ENCODE measurements at regions not wholly inside any gene's neighbourhood (a gene's known extent, or its start where the extent isn't known, plus 50 kb on each side); places are given as distances from the start of the nearest gene placed in this dataset.

DNA sequence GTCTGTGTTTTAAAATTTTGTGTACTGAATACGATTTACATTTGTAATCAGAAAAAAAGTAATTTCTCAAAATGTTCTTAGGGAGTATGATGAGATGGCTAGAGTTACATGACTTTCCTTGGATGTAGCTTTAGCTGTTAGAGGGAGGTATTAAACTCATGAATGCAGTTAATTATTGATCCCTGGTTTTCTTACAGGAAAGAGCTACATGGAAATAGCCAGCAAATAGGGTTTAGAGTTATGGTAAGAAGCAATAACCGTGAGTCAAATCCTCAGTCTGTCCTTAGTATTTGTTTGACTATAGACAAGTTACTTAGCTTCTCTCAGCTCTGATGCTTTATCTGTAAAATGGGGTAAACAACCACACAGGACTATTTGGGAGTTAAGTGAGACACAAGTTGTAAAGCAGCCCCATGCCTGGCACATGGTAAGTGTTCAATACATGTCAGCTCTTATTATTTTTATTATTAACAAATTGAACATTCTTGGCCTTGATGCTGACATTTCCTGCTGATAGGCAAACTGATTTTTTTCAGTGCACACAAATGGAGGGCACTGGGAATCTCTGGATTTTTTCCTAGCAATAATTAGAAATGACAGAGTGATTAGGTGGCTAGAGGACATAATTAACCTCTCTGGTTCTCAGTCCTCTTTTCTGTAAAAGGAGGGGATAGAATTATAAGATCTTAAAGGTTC, 204.5 kb upstream of the PHYHIPL start:
- DNase-seq = no peak

DNA sequence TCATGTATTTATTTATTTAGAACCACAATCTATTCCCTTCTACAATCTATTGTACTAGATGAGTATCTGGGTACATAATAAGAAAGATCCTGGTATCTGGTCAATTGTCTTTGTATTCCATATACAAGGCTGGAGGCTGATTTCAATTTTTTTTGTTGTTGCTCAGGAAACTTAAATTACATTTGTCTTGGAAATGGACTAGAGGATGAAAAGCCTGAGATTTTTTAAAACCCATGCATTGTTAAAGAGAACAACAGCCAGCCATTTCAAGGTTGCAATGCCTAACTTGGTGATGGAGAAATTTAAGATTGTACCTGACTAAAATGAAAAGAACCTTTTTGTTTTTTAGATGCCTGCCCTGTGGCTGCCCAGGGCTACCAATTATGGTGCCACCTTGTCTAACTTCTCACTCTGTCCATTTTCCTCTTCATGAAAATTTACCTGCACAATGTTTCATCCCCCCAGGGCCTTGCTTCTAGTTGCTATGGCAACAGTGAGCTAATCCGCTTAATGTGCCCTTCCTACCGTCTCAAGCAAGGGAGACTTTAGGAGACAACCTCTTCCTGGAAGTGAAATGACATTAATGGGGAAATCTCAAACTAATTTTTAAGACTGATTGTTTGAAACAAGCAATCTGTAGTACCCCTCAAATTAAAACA, 203.7 kb upstream of the PHYHIPL start:
- DNase-seq = no peak

DNA sequence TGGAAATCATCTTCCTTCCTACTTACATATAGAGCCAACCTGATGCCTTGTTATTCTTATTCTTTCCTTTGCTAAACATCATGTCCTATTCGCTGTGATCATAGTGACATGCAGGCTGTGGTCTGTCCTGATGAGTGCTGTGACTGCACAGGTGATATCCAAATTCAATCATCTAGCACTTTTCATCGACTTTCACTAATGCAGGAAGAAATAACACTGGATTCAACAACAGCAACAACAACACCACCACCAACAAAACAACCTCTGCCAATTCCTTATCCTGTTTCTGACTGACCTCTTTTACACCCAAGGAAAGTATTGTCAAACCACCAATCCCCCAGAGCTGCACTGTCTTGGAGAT, 203.2 kb upstream of the PHYHIPL start:
- DNase-seq = no peak

DNA sequence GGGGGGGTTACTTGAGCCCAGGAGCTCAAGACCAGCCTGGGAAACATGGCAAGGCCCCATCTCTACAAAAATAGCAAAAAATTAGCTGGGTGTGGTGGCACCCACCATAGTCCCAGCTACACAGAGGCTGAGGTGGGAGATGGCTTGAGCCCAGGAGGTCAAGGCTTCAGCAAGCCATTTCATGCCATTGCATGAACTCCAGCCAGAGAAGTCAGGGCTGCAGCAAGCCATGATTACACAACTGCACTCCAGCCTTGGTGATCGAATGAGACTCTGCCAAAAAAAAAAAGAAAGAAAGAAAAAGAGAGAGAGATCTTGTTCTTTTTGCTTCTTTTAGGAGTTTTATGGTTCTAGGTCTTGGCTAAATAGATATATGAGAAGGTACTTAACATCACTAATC, 200.2 kb upstream of the PHYHIPL start:
- DNase-seq = no peak

DNA sequence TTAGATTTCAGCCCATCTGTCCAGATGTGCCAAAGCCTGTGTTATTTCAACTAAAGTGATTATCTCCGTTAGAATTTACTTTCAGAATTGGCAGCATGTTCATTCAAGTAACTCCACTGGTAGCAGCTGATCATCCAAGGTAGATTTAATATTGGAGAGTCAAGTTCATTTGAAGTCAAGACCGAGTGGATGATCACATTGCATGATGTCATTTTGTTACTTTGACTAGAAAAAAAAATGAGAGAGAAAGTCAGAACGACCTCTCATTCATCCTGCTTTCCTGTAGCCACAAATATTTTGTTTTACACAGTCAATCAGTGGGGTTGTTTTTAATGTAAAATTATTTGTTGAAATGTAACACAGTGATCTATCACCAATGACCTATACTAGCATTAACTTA, 196.7 kb upstream of the PHYHIPL start:
- DNase-seq = no peak

DNA sequence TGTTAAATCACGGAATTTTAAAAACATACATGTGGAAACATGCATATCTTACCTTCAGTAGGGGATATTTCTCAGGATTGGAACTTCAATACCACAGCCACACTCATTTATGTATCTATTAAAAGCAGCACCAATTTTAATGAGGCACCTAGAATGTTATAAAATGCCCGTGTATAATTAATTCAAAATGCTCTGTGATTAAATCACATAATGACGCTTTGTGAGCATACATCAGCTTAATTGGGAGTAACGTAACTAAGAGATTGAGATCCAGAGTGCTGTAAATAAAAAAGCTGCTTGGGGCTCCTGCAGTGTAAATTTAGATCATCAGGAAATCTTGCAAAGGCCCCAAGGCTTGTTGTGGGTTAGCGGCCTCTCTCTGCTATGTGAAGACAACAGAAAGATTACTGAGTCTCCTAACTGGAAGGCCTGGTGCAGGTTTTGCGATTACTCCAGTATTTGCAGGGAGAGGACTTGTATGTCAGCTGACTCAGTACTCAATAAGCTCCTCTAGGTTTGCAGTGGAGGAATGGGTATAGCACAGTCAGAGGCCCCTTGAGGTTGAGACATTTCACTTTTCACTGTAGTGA, 195.5 kb upstream of the PHYHIPL start:
- no peak for DNase-seq

DNA sequence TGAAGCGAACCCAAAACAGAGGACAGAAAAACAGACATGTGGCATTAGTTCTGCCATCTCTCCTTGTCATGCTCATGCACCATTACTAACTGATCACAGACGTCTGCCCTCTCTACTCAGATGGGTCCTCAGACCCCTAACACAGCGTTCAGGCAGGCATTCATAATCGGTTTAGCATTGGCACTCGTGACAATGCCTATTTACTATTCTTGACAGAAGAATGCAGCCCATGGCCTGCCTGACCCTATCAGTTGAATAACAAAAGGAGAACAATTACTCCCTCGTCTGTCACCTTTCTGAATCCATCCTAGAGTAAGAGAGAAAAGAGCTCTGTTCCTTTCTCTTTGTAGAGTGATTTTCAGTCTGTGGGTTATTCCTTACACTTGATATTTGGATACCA, 194.6 kb upstream of the PHYHIPL start:
- DNase-seq = no peak

DNA sequence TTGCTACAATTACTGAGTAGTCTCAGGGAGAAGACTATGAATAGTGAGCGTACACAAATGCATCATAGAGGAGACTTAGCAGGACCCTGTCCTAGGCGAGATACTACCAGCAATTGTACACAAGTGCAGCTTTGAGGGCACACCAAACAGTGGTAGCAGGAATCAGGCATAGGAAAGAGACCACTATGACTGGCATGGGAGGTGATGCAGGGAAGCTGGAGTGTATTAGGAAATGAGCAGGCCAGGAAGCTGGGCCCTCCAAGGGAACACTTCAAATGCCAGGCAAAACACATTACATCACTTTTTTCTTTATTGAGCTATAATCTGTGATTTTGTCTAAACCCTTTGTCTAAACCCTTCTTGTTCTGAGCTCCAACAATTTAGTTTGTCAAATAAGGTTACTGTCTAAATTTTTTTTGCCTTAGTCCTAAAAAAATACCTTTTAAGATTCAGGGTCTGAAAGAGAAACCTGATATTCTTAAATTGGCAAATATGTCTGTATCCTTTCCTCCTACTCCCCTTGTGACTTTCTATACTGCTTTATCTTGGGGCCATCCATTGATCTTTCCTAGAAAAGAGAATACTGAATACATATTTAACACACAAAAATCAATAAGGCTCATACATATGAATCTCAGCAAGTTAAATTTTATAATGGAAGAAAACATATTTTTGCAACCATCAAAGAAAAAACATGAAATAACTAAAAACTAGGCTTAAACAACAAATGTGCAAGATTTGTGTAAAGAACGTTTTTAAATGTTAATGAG, 193.8 kb upstream of the PHYHIPL start:
- no peak for DNase-seq

DNA sequence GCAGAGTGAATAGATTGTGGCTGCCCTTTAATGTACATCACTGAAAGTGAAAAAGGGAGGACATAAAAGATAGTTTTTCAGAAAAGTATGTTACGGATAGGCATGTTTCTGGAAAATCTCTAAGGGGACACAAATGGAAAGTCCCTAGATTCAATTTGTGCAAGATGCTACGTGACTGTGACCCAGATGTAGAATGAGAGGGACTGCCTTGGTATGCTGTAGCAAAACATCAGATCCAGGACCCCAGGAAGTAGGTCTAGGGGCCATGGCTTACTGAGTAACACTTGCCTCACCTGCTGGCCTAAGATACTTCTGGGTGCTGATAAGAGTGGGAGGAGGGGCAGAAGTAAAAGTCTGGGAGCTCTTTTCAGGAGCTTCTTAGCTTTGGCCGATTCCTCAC, 191.2 kb upstream of the PHYHIPL start:
- no peak for DNase-seq

DNA sequence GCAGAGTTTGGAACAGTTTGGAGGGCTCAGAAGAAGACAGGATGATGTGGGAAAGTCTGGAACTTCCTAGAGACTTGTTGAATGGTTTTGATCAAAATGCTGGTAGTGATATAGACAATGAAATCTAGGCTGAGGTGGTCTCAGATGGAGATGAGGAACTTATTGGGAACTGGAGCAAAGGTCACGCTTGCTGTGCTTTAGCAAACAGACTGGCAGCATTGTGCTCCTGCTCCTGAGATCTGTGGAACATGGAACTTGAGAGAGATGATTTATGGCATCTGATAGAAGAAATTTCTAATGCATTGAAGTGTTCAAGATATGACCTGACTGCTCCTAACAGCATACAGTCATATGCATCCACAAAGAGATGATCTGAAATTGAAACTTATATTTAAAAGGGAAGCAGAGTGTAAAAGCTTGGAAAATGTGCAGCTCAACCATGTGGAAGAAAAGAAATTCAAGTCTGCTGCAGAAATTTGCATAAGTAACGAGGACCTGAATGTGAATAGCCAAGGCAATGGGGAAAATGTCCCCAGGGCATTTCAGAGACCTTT, 186.9 kb upstream of the PHYHIPL start:
- no peak for DNase-seq

DNA sequence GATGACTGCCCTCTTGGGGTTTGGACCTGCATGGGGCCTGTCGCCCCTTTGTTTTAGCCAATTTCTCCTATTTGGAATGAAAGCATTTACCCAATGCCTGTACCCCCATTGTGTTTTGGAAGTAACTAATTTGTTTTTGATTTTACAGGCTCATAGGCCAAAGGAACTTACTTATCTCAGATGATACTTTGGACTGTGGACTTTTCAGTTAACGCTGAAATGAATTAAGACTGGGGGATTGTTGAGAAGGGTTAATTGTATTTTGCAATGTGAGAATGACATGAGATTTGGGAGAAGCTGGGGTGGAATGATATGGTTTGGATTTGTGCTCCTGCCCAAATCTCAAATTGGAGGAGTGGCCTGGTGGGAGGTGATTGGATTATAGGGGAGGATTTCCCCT, 185.8 kb upstream of the PHYHIPL start:
- DNase-seq = no peak

DNA sequence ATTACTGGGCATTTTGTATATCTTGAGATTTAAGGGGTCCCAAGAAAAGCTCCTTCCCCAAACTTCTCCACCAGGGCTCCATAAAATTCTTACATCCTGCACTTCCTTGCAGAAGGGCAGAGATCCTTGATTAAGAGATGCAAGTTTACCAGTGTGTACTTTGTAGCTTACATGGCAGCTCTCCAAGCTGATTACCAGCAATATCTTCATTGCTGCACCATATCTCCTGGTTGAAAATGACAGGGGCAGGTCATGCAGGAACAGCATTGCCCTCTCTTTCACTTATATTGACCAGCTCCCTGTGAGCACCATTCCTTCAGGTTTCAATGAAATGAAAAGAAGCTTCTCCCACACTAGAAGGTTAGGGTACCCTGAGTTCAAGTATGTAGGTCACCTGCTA, 184.6 kb upstream of the PHYHIPL start:
- no peak for DNase-seq

DNA sequence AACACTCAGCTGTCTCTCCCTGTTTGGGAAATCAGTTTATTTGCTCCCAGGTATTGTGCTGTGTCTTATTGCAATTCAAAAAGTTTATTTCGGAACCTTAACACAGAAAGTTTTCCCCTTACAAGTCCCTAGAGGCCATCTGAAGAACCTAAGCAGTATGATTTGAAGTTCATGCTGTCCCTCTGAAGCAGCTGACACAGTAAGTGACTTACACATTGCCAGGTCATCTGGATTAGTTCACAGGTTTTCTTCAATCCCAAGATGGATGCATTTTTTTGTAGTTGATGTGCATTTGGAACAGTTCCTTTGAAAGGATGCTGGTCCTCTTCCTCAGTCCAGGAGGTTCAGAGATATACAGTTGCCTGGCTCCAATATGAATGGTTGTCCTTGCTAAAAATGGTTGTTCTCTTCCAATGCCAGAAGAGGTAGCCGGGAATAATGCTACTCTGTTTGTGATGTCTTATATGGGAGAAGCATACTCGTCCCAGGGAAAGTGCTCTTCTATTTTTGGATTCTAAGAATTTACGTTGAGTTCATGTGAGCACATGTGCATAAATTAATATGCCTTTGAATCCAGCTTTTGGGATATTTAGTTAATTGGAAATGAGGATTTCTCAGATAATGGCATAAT, 183.5 kb upstream of the PHYHIPL start:
- DNase-seq = no peak

DNA sequence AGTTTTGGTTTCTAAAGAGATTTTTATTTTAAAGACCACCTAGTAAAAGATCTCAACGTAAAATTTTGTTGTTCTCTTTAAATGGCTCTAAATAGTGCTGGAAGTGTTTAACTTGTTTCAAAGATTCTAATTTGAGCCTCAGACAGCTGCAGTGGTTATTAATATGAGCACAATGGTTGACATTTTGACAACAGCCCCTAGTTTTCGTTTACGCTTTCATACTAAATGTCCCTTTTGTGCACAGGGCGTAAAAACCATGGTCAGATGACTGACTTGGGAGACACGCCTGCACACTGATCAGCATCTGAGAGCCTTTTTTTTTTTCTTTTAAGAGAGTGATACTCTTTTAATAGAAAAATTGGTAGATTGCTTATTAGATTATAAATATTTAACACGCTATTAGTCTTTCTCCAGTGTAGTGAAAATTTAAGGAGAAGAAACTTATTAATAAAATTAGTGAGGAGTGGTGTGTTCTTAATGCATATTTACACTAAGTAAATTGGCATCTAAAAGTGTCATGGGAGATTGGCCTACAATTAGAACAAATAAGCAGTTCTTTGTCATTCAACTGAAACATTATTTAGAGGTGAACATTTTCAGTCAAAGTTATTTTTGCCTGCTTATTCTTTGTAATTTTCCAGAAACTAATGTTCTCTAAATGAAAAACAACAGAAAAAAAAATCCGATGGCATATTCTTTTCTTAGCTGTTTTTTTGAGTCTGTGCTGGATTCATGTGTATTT, 182.8 kb upstream of the PHYHIPL start:
- DNase-seq = no peak

DNA sequence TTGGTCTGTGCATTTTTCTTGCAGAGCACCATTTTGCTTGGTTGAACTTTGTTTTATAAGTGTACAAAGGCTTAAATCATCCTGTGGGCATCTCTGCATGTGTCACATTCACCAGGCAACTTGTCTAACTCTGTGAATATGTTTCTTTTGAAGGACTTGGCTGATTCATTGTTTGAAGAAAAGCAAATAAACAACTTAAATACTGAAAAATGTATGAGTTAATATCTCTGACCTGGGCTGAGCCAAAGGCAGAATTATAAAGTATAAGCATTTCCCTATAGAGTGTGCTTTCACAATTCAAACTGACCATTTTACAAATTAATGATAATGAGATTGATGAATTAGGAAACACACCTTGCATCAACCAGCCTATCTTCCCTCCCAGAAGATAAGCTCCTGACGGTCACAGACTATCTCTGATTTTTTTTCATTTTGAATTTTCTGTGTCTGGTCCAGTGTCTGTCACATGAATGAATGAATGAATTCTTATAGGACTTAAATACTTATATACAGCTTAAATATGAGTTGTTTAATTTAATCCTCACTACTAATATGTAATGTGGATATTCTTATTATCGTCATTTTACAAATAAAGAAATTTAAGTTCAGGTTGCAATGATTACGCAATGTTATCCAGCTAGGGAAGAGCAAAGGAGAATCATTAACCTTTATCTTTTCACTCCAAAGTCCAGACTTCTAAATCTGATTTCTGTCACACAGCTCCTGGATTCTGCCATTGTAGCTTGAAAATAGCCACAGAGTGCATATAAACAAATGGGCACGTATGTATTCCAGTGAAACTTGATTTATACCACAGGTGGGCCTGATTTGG, 182.0 kb upstream of the PHYHIPL start:
- DNase-seq = no peak

DNA sequence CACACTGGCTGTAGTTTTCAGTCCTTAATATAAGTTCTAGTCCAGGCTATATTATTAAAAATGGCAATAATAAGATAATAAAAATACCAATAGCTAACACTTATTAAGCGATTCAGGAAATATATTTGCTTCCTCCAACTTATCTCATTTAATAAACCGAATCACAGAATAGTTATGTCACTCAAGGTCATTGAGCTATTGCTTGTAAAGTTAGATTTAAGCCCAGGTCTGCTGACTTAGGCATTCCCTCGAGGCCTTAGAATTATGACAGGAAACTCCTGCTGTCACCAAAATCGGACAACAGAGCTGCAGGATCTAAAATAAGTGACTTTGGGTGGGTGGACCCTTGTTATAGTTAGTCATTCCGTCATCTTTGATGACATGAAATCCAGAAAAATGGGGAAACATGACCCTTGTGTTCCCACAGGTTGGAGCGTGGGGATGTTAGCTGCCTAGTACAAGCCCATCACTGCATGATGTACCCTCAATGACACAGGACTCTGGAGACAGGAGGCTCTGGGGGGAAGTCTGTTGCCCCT, 181.3 kb upstream of the PHYHIPL start:
- no peak for DNase-seq

DNA sequence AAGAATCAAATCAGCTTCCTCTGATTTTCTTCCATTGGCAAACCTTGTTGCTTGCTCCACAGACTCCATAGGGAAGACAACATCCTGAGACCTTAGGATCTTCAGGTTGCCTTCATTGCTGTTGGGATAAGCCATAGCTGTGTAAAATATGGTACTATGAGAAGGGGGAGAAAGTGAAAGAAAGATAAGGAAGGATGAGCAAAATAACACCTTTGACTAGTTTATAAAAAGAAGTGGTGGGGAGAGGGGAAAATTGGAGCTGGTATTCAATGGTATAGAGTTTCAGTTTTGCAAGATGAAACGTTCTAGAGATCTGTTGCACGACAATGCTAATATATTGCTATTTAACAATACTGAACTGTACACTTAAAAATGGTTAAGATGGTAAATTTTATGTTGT, 180.4 kb upstream of the PHYHIPL start:
- no peak for DNase-seq

DNA sequence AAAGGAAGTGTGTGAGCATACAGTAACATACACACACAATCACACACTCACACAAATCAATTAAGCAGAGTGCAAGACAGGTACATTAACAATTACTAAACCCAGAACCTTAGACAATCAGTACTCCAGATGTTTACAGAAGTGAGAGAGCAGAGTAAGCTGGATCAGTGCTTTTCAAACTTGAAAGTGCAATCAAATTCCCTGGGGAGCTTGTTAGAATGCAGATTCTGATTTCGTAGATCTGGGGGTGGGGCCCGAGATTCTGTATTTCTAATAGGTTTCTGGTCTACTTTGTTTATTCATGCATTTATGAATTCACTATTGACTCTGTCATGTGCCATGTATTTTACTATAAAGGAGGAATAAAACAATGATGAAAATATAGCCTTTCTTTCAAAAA, 179.6 kb upstream of the PHYHIPL start:
- DNase-seq = no peak

DNA sequence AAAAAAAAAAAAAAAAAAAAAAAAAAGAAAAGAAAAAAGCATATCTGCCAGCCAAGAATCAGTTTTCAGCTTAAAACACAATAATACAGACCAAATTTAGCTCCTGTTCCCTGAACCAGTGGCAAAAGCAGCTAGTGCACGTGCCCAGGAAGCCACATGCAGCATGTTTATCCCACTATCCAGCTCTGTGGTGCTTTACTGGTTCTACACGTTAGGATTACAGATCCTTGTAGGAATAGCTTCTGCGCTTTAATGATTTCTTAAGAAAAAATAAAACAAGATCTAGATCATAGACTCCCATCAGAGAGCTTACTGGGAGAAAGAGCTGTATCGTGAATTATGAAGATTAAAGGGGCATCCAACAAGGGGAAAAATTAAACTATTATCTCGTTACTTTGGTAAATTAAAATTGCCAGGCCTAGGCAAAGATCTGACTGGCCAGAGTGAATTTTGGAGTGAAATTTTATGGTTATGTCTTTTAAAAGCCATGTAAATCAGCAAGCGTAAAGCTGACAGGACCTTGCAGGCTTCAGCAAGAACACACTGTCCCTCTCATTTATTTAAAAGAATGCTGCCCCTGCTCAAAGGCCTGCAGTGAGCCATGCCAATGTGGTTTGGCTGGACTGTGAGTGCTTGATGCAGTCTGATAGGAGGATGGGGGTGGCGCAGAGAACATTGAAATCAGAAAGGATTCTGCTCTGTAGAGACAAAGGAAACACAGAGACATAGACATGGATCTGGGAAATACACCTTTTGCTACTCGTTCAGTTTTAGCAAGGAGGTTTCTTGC, 177.3 kb upstream of the PHYHIPL start:
- DNase-seq = no peak

DNA sequence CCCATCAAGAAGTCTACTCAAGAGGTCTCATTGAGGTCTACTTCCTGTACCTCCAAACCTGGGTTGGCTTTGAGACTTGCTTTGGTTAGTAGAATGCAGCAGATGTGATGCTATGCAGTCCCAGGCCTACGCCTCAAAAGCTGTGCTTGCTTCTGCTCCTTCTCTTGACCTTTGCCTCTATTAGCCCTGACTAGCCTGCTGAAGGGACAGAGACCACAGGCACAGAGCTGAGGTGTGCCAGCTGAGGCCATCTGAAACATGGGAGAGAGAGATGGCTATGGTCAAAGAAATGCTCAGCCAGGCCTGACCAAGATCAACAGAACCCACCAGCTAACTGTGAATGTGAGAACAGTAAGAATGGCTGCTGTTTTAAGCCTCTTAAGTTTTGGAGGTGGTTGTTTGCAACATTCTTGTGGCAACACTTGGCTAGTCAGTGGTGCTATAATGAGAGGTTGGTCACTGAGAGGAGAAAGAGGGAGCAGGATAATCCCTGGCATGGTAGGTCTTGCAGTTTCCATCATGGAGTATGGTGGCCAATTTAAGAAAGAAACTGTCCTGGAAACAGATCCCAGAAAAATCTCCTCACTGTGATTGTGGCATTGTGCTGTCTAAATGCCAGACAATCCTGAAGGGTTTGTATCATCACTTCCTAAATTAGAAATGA, 176.1 kb upstream of the PHYHIPL start:
- no peak for DNase-seq
